GM12872 (cell line): ENCODE measurements at regions not wholly inside any gene's neighbourhood (a gene's known extent, or its start where the extent isn't known, plus 50 kb on each side); places are given as distances from the start of the nearest gene placed in this dataset.

Experiments used
- TF ChIP-seq, protein P1 (sequence below): IDR thresholded peaks from 3 replicates; pipeline ENCODE4 v1.5.1; 2011; ENCODE audit warnings: low read depth, mild to moderate bottlenecking, low read length, moderate library complexity; ENCODE audit not compliant: insufficient read depth

DNA sequence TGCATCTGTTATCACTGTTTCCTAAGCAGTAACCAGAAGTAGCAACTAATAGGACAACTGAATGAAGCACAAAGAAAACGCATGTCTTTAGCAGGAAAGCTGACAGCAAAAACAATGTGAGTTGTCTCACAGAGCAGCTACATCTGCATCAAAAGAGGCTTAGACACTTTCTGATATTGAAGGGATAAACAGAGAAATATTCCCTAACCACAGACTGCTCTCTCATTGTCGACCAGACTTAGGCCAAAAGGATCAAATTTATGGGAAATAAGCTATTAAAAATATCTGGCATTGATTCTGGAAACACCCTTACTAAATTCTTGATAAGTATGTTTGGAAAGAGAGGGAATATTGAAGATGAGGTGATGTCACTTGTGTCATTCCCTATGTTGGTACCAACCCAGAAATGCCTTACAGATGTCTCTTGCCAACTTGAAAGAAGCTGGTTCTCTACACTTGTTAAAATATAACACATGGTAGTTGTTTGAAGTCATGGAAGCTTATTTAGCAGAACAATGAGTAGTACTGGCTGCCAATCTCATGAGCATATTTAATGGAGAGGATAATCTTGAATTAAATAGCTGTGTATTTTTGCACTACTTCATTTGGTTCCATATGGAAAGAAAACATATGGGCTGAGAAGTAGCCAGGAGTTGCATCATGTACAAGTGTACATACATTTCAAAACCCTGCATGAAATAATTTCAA lies 929.3 kb upstream of the MAN1A1 start:
- TF ChIP-seq, protein P1, sequence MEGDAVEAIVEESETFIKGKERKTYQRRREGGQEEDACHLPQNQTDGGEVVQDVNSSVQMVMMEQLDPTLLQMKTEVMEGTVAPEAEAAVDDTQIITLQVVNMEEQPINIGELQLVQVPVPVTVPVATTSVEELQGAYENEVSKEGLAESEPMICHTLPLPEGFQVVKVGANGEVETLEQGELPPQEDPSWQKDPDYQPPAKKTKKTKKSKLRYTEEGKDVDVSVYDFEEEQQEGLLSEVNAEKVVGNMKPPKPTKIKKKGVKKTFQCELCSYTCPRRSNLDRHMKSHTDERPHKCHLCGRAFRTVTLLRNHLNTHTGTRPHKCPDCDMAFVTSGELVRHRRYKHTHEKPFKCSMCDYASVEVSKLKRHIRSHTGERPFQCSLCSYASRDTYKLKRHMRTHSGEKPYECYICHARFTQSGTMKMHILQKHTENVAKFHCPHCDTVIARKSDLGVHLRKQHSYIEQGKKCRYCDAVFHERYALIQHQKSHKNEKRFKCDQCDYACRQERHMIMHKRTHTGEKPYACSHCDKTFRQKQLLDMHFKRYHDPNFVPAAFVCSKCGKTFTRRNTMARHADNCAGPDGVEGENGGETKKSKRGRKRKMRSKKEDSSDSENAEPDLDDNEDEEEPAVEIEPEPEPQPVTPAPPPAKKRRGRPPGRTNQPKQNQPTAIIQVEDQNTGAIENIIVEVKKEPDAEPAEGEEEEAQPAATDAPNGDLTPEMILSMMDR = no peak

DNA sequence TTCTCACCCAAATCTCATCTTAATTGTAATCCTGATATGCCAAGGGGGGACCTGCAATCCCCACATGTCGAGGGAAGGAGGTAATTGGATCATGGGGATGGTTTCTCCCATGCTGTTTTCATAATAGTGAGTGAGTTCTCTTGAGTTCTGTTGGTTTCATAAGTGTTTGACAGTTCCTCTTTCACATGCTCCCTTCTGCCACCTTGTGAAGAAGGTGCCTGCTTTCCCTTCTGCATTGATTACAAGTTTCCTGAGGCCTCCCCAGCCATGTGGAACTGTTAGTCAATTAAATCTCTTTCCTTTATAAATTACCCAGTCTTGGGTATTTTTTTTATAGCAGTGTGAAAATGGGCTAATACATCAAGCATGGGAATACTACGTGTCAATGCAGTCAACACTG lies 925.0 kb upstream of the MAN1A1 start:
- TF ChIP-seq, protein P1 = peak; percentile 27; the same call in 1 of the 3 replicates

DNA sequence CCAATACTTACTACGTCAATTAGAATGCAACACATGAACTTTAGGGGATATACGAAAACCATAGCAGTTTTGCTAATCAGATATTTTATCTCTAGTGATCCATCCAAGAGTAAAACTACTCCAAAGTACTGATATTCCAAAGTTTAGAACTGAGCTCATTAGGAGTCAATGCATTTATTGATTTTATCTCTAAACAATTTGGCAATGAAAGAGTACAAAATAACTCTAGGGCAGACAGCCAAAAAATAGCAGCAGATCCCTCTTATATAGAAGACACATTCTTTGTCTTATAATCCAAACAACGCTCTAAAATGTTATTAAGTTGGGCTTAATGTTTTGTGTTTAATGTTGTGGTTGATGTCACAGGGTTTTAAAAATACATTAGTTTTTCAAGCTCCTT lies 923.9 kb upstream of the MAN1A1 start:
- TF ChIP-seq, protein P1 = no peak

DNA sequence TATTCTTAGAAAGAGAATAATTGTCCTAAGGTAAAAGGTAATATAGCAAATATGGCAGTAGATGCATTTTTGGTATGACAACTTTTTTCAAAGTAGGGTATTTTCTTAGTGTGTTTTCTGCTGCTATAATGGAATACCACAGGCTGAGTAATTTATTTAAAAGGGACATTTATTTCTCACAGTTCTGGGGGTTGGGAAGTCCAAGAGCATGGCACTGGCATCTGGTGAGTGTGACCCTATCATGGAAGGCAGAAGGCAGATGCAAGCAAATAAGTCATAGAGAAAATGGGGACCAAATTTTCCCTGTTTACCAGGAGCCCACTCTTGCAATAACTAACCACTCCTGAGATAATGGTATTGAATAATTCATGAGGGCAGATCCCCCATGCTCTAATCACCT lies 922.5 kb upstream of the MAN1A1 start:
- TF ChIP-seq, protein P1 = no peak

DNA sequence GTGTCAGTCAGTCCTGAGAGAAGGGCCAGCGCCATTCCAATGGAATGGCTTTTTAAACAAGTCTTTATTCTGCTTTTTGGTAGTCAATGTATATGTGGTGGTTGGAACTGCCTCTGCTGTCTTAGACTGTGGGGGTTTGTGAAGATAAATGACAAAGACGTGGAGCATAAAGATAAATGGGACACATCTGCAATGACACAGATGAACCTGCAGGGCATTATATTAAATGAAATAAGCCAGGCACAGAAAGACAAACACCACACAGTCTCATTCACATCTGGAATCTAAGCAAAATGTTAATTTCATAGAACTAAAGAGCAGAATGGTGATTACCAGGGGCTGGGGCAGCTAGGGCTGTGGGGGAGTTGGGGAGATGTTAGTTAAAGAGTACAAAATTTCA lies 912.8 kb upstream of the MAN1A1 start:
- TF ChIP-seq, protein P1 = no peak

DNA sequence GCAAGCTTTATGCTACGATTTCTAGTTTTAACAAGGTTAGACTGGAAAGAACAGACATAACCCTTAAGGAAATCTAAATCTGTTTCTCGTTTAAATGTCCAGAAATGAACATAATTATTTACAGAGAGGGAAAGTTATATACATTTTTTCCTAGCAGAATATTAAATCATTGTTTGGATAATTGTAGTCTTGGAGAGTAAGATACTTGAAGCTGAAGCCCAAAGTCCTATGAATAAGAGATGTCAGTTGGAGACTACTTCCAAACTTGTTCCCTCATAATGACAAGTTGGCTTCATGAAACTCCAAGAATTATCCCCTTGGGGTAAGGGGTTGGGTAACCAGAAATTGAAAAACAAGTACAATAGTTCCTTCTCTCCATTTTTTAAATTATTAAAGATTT lies 911.1 kb upstream of the MAN1A1 start:
- TF ChIP-seq, protein P1 = no peak

DNA sequence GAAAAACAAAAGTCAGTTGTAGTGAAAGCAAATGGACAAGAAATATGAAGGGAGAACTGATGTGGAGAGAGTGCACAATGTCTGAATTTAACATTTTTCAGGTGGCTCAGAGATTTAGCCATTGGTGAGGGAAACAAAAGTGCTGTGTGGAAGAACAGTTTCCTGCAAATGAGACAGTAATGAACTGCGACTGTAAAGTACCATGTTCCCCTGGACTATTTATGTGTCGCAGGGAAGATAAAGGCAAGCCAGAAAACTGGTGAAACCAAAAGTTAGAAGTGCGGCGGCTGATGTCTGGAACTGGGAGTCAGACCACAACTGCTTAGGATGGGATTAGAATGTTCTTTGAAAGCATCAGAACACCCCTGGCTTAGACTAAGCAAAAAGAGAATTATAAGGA lies 905.1 kb upstream of the MAN1A1 start:
- TF ChIP-seq, protein P1 = no peak
